ENCODE measurements at regions not wholly inside any gene's neighbourhood (a gene's known extent, or its start where the extent isn't known, plus 50 kb on each side); places are given as distances from the start of the nearest gene placed in this dataset.

- no peak for TF ChIP-seq POLR2AphosphoS5 (IDR thresholded peaks at IDR 0.05)
- no peak for TF ChIP-seq CTCF (IDR thresholded peaks at IDR 0.05)
Observed at GRCh38 chr10:62498271-62498670, 124.1 kb downstream of the ZNF365 start.
